T-cell (primary cell): ENCODE measurements at regions not wholly inside any gene's neighbourhood (a gene's known extent, or its start where the extent isn't known, plus 50 kb on each side); places are given as distances from the start of the nearest gene placed in this dataset.

ENCODE experiments used
- ATAC-seq, 4 experiments: fragments of 200-7000 bp in 3 of 4; fragments of 150-1000 bp in 1 of 4; cut with Tn5 transposase; replicated peaks in 1 of 4; 1 replicate in 3 of 4; 2 replicates in 1 of 4; pipeline ENCODE4 v1.10.0; 2021; ENCODE audit warnings: moderate library complexity in 3 of 4, mild to moderate bottlenecking in 2 of 4, moderate number of reproducible peaks in 1 of 4
- CTCF ChIA-PET, 2 donors: fragments of 300-600 bp; sonication (Branson Sonifier 250); formaldehyde crosslinking; loops; one replicate each; lab custom pipeline; 2022; ENCODE audit warnings: antibody characterized with exemption in 2 of 2; lab: Charles Lee
- POLR2A ChIA-PET, 2 donors: fragments of 300-600 bp; sonication (Branson Sonifier 250); formaldehyde crosslinking; loops; one replicate each; lab custom pipeline; 2022; ENCODE audit warnings: antibody characterized with exemption in 2 of 2; lab: Charles Lee
- DNase-seq, 35 experiments: peaks; one replicate each; pipeline versions ENCODE4 v3.0.0 to v3.0.0-alpha.2; 2013 to 2023
- H3K27ac ChIP-seq: one replicate; pipeline ENCODE4 v1.5.1; 2013; ENCODE audit warnings: low read length
- H3K27me3 ChIP-seq, 2 experiments: replicated peaks in 1 of 2; 1 replicate in 1 of 2; 2 replicates in 1 of 2; pipeline versions ENCODE4 v1.6.1 to v1.7.0; 2013; ENCODE audit warnings: low read length in 1 of 2, mixed read lengths in 1 of 2; ENCODE audit not compliant: control insufficient read depth in 2 of 2, insufficient read depth in 2 of 2; ENCODE audit errors: extremely low read depth in 1 of 2
- H3K36me3 ChIP-seq, 2 donors: 1 replicate in 1 of 2; 2 replicates in 1 of 2; pipeline versions ENCODE4 v1.6.1 to v1.7.0; 2013; ENCODE audit warnings: low read length in 1 of 2; ENCODE audit not compliant: control insufficient read depth in 2 of 2, insufficient read depth in 1 of 2; ENCODE audit errors: extremely low read depth in 1 of 2
- H3K4me1 ChIP-seq, 2 experiments: 1 replicate in 1 of 2; 2 replicates in 1 of 2; pipeline versions ENCODE4 v1.6.1 to v1.7.0; 2013; ENCODE audit warnings: low read length in 2 of 2, mixed read lengths in 1 of 2; ENCODE audit not compliant: insufficient read depth in 2 of 2, control insufficient read depth in 1 of 2; ENCODE audit errors: extremely low read depth in 1 of 2
- H3K4me3 ChIP-seq, 2 donors: 1 replicate in 1 of 2; 2 replicates in 1 of 2; pipeline versions ENCODE4 v1.5.1 to v1.7.0; 2013; ENCODE audit warnings: mild to moderate bottlenecking in 2 of 2, low read length in 1 of 2, moderate library complexity in 1 of 2; ENCODE audit not compliant: control insufficient read depth in 1 of 2; ENCODE audit errors: extremely low read depth in 1 of 2
- H3K9me3 ChIP-seq: 2 replicates; pipeline ENCODE4 v1.7.0; 2013
- H3K27ac Mint-ChIP-seq, 2 donors: one replicate each; pipeline ENCODE4 v1.8.0; 2020 to 2021; ENCODE audit warnings: mild to moderate bottlenecking in 2 of 2, mixed read lengths in 2 of 2
- H3K27me3 Mint-ChIP-seq, 2 donors: one replicate each; pipeline ENCODE4 v1.8.0; 2021 to 2022; ENCODE audit warnings: mixed read lengths in 2 of 2
- H3K36me3 Mint-ChIP-seq: one replicate; pipeline ENCODE4 v1.8.0; 2021; ENCODE audit warnings: mixed read lengths
- H3K4me1 Mint-ChIP-seq, 3 donors: one replicate each; pipeline ENCODE4 v1.8.0; 2020 to 2022; ENCODE audit warnings: mixed read lengths in 3 of 3, mild to moderate bottlenecking in 1 of 3
- H3K4me3 Mint-ChIP-seq, 3 donors: one replicate each; pipeline ENCODE4 v1.8.0; 2020 to 2022; ENCODE audit warnings: mild to moderate bottlenecking in 3 of 3, mixed read lengths in 3 of 3, moderate library complexity in 3 of 3
- H3K9me3 Mint-ChIP-seq, 3 donors: one replicate each; pipeline ENCODE4 v1.8.0; 2020 to 2022; ENCODE audit warnings: mixed read lengths in 3 of 3
- WGBS: methylation state at CpG from one replicate; pipeline ENCODE4 v1.1.5; 2013; ENCODE audit warnings: missing lambda C conversion rate; ENCODE audit not compliant: insufficient coverage; 5-methylcytosine and 5-hydroxymethylcytosine counted together

GRCh38 chr5:68653471-68653870, 437.9 kb downstream of the PIK3R1 start:
- H3K27ac Mint-ChIP-seq = no peak overlapping the region
- ATAC-seq = no peak
- H3K36me3 ChIP-seq = no peaks in the 10 kb centered on the region
- H3K9me3 ChIP-seq = no peaks in the 10 kb centered on the region
- H3K27me3 ChIP-seq = no peaks in the 10 kb centered on the region
- no peaks in the 10 kb centered on the region for H3K4me1 Mint-ChIP-seq
- H3K4me3 ChIP-seq = no peak overlapping the region
- H3K27ac ChIP-seq = no peak overlapping the region
- no peaks in the 10 kb centered on the region for H3K4me1 ChIP-seq
- H3K27me3 Mint-ChIP-seq = peaks cover 0 to 5% of the 10 kb centered on the region in 2 donors
- DNase-seq = no peak
- CTCF ChIA-PET = no interaction called here
- H3K36me3 Mint-ChIP-seq = no peaks in the 10 kb centered on the region
- POLR2A ChIA-PET = no interaction called here
- H3K4me3 Mint-ChIP-seq = no peak overlapping the region
- no peaks in the 10 kb centered on the region for H3K9me3 Mint-ChIP-seq

- ChIA-PET CTCF (no interaction called here), POLR2A (no interaction called here)
- Mint-ChIP-seq H3K36me3 (no peaks in the 10 kb centered on the region), H3K27ac (no peak overlapping the region), H3K9me3 (no peaks in the 10 kb centered on the region), H3K4me3 (no peak overlapping the region), H3K27me3 (peaks cover 0 to 10% of the 10 kb centered on the region in 2 donors), H3K4me1 (no peaks in the 10 kb centered on the region)
- H3K27me3 ChIP-seq = peaks cover 0 to 3% of the 10 kb centered on the region in 2 experiments
- no peak for DNase-seq
- ATAC-seq = no peak
- H3K27ac ChIP-seq = no peak overlapping the region
- H3K9me3 ChIP-seq = no peaks in the 10 kb centered on the region
- H3K4me1 ChIP-seq = no peaks in the 10 kb centered on the region
- no peaks in the 10 kb centered on the region for H3K36me3 ChIP-seq
- WGBS = 60% methylated on average over 4 of the region's 5 CpGs
- no peak overlapping the region for H3K4me3 ChIP-seq
Measured at GRCh38 chr5:68657055-68657961, 436.5 kb upstream of the SLC30A5 start.

GRCh38 chr5:68658810-68659372, 434.9 kb upstream of the SLC30A5 start:
- Histone ChIP-seq H3K27ac (no peak overlapping the region), H3K4me1 (no peaks in the 10 kb centered on the region), H3K4me3 (no peak overlapping the region), H3K9me3 (no peaks in the 10 kb centered on the region), H3K27me3 (peaks cover 0 to 3% of the 10 kb centered on the region in 2 experiments), H3K36me3 (no peaks in the 10 kb centered on the region)
- POLR2A ChIA-PET = no interaction called here
- Mint-ChIP-seq H3K4me1 (no peaks in the 10 kb centered on the region), H3K36me3 (no peaks in the 10 kb centered on the region), H3K4me3 (no peak overlapping the region), H3K27me3 (peaks cover 2 to 4% of the 10 kb centered on the region in 2 donors), H3K9me3 (no peaks in the 10 kb centered on the region), H3K27ac (no peak overlapping the region)
- DNase-seq = no peak
- no CpG with 5 or more reads among the region's 4 CpGs for WGBS
- CTCF ChIA-PET = no interaction called here
- no peak for ATAC-seq

- no peaks in the 10 kb centered on the region for H3K4me1 Mint-ChIP-seq
- ChIA-PET CTCF (no interaction called here), POLR2A (no interaction called here)
- no peak overlapping the region for H3K4me3 ChIP-seq
- no peaks in the 10 kb centered on the region for H3K9me3 ChIP-seq
- H3K36me3 Mint-ChIP-seq = no peaks in the 10 kb centered on the region
- H3K27me3 Mint-ChIP-seq = peaks cover 2 to 4% of the 10 kb centered on the region in 2 donors
- DNase-seq = no peak
- no peak overlapping the region for H3K27ac ChIP-seq
- WGBS = 100% methylated on average over 2 of the region's 3 CpGs
- peaks cover 0 to 3% of the 10 kb centered on the region in 2 experiments for H3K27me3 ChIP-seq
- no peaks in the 10 kb centered on the region for H3K36me3 ChIP-seq
- H3K9me3 Mint-ChIP-seq = no peaks in the 10 kb centered on the region
- no peak overlapping the region for H3K4me3 Mint-ChIP-seq
- no peaks in the 10 kb centered on the region for H3K4me1 ChIP-seq
- ATAC-seq = no peak
- H3K27ac Mint-ChIP-seq = no peak overlapping the region
Measured at GRCh38 chr5:68659881-68660280, 433.9 kb upstream of the SLC30A5 start.

- Mint-ChIP-seq H3K9me3 (no peaks in the 10 kb centered on the region), H3K27me3 (peaks cover 2 to 4% of the 10 kb centered on the region in 2 donors), H3K4me3 (no peak overlapping the region), H3K27ac (no peak overlapping the region), H3K36me3 (no peaks in the 10 kb centered on the region), H3K4me1 (no peaks in the 10 kb centered on the region)
- ChIA-PET POLR2A (interaction anchor here in 1 of 2 donors (0.5 kb wide), 1 partner anchor 560 kb away, joined by 3 read pairs; no protein-coding TSS in a partner anchor), CTCF (no interaction called here)
- peak in 3 of 35 experiments; percentile 1 to 16 (median 6) for DNase-seq
- no peaks in the 10 kb centered on the region for H3K9me3 ChIP-seq
- no peak overlapping the region for H3K4me3 ChIP-seq
- H3K27ac ChIP-seq = no peak overlapping the region
- H3K27me3 ChIP-seq = peaks cover 0 to 3% of the 10 kb centered on the region in 2 experiments
- 75% methylated on average over 2 of the region's 2 CpGs for WGBS
- ATAC-seq = no peak
- H3K4me1 ChIP-seq = no peaks in the 10 kb centered on the region
- H3K36me3 ChIP-seq = no peaks in the 10 kb centered on the region
Measured at GRCh38 chr5:68661237-68661636, 432.6 kb upstream of the SLC30A5 start.

- peaks cover 0 to 3% of the 10 kb centered on the region in 2 experiments for H3K27me3 ChIP-seq
- POLR2A ChIA-PET = no interaction called here
- H3K27me3 Mint-ChIP-seq = peaks cover 2 to 4% of the 10 kb centered on the region in 2 donors
Measured at GRCh38 chr5:68662804-68663307, 431.0 kb upstream of the SLC30A5 start.

More at GRCh38 chr5:68662804-68663307, 431.0 kb upstream of the SLC30A5 start:
- Histone ChIP-seq H3K36me3 (no peaks in the 10 kb centered on the region), H3K9me3 (no peaks in the 10 kb centered on the region), H3K4me1 (no peaks in the 10 kb centered on the region), H3K4me3 (no peak overlapping the region), H3K27ac (no peak overlapping the region)
- H3K4me3 Mint-ChIP-seq = no peak overlapping the region
- H3K4me1 Mint-ChIP-seq = no peaks in the 10 kb centered on the region
- CTCF ChIA-PET = no interaction called here
- H3K9me3 Mint-ChIP-seq = no peaks in the 10 kb centered on the region
- H3K36me3 Mint-ChIP-seq = no peaks in the 10 kb centered on the region
- no peak overlapping the region for H3K27ac Mint-ChIP-seq
- no peak for DNase-seq
- ATAC-seq = no peak
